ENCODE measurements at regions not wholly inside any gene's neighbourhood (a gene's known extent, or its start where the extent isn't known, plus 50 kb on each side); places are given as distances from the start of the nearest gene placed in this dataset.

- no peak for DNase-seq
- Mint-ChIP-seq H3K4me3 (no peak overlapping the region), H3K27me3 (ENCODE audit: insufficient read depth) (0 out of 2 replicates have a peak, but pooled peaks cover 1% of the 10 kb centered on the region), H3K27ac (no peak overlapping the region), H3K4me1 (ENCODE audit: low read depth) (no peaks in the 10 kb centered on the region), H3K9me3 (no peaks in the 10 kb centered on the region), H3K36me3 (ENCODE audit: low read depth) (no peaks in the 10 kb centered on the region)
- TF ChIP-seq CTCF (IDR thresholded peaks at IDR 0.05) = no peak
Measured at GRCh38 chr5:114001076-114001475, 360.8 kb upstream of the KCNN2 start.

- no peak overlapping the region for H3K27ac Mint-ChIP-seq
- H3K4me3 Mint-ChIP-seq = no peak overlapping the region
- no peak for DNase-seq
- no peaks in the 10 kb centered on the region for H3K9me3 Mint-ChIP-seq
- no peaks in the 10 kb centered on the region for H3K27me3 Mint-ChIP-seq (ENCODE audit: insufficient read depth)
- no peaks in the 10 kb centered on the region for H3K4me1 Mint-ChIP-seq (ENCODE audit: low read depth)
- no peak for TF ChIP-seq CTCF (IDR thresholded peaks at IDR 0.05)
- no peaks in the 10 kb centered on the region for H3K36me3 Mint-ChIP-seq (ENCODE audit: low read depth)
Measured at GRCh38 chr5:114006582-114006981, 355.3 kb upstream of the KCNN2 start.

- Mint-ChIP-seq H3K4me1 (ENCODE audit: low read depth) (no peaks in the 10 kb centered on the region), H3K9me3 (no peaks in the 10 kb centered on the region), H3K36me3 (ENCODE audit: low read depth) (no peaks in the 10 kb centered on the region)
Measured at GRCh38 chr5:114007678-114008077, 354.2 kb upstream of the KCNN2 start.

GRCh38 chr5:114010362-114010761, 351.5 kb upstream of the KCNN2 start:
- Mint-ChIP-seq H3K27ac (no peak overlapping the region), H3K4me3 (no peak overlapping the region), H3K4me1 (ENCODE audit: low read depth) (no peaks in the 10 kb centered on the region), H3K27me3 (ENCODE audit: insufficient read depth) (peaks cover 2% of the 10 kb centered on the region; the same call in 1 of the 2 replicates), H3K9me3 (no peaks in the 10 kb centered on the region), H3K36me3 (ENCODE audit: low read depth) (no peaks in the 10 kb centered on the region)
- no peak for TF ChIP-seq CTCF (IDR thresholded peaks at IDR 0.05)
- DNase-seq = peak; percentile 16

More at GRCh38 chr5:114007678-114008077, 354.2 kb upstream of the KCNN2 start:
- no peak for DNase-seq
- Mint-ChIP-seq H3K27ac (no peak overlapping the region), H3K27me3 (ENCODE audit: insufficient read depth) (no peaks in the 10 kb centered on the region), H3K4me3 (no peak overlapping the region)
- TF ChIP-seq CTCF (IDR thresholded peaks at IDR 0.05) = no peak

- Mint-ChIP-seq H3K9me3 (no peaks in the 10 kb centered on the region), H3K27me3 (ENCODE audit: insufficient read depth) (peaks cover 9% of the 10 kb centered on the region), H3K4me3 (peak overlapping the region; percentile 50; the same call in 1 of the 2 replicates), H3K27ac (no peak overlapping the region), H3K4me1 (ENCODE audit: low read depth) (no peaks in the 10 kb centered on the region), H3K36me3 (ENCODE audit: low read depth) (no peaks in the 10 kb centered on the region)
- DNase-seq = peak; percentile 20
- TF ChIP-seq CTCF (IDR thresholded peaks at IDR 0.05) = peak; percentile 75
Measured at GRCh38 chr5:114018186-114018585, 343.7 kb upstream of the KCNN2 start.

- Mint-ChIP-seq H3K4me1 (ENCODE audit: low read depth) (peaks cover 14% of the 10 kb centered on the region; the same call in 1 of the 2 replicates), H3K27me3 (ENCODE audit: insufficient read depth) (peaks cover 17% of the 10 kb centered on the region), H3K9me3 (no peaks in the 10 kb centered on the region), H3K4me3 (no peak overlapping the region), H3K27ac (no peak overlapping the region), H3K36me3 (ENCODE audit: low read depth) (no peaks in the 10 kb centered on the region)
- no peak for TF ChIP-seq CTCF (IDR thresholded peaks at IDR 0.05)
- DNase-seq = no peak
Measured at GRCh38 chr5:114038756-114039155, 323.1 kb upstream of the KCNN2 start.
